Suprapubic skin (tissue), 3 donors: ENCODE measurements at regions not wholly inside any gene's neighbourhood (a gene's known extent, or its start where the extent isn't known, plus 50 kb on each side); places are given as distances from the start of the nearest gene placed in this dataset.

Source experiments
- CTCF ChIP-seq, 2 donors: fragments of 200-600 bp in 1 of 2; fragments of 450-650 bp in 1 of 2; sonication (generic) in 1 of 2; IDR thresholded peaks; one replicate each; pipeline ENCODE4 v1.5.1; 2016 to 2019; ENCODE audit warnings: antibody characterized with exemption in 2 of 2, mild to moderate bottlenecking in 1 of 2, moderate library complexity in 1 of 2
- POLR2A ChIP-seq, 2 donors: fragments of 450-650 bp; IDR thresholded peaks; one replicate each; pipeline ENCODE4 v1.6.1; 2017; ENCODE audit warnings: antibody characterized with exemption in 2 of 2, mild to moderate bottlenecking in 2 of 2, moderate library complexity in 2 of 2

- TF ChIP-seq CTCF (IDR thresholded peaks at IDR 0.05) (no peak), POLR2A (IDR thresholded peaks at IDR 0.05) (no peak)
These were observed 184.1 kb downstream of the C1D start for GRCh38 chr2:67878743-67879142.
